HG02610 (cell line): ENCODE measurements at regions not wholly inside any gene's neighbourhood (a gene's known extent, or its start where the extent isn't known, plus 50 kb on each side); places are given as distances from the start of the nearest gene placed in this dataset.

Experiments used
- ATAC-seq: cut with Tn5 transposase; IDR thresholded peaks from one replicate; pipeline ENCODE4 v1.9.1; 2021; ENCODE audit warnings: mild to moderate bottlenecking, moderate library complexity; ENCODE audit not compliant: unreplicated experiment

- ATAC-seq = no peak
Observed at GRCh38 chr6:105628156-105628860, 225.4 kb upstream of the PREP start.

DNA sequence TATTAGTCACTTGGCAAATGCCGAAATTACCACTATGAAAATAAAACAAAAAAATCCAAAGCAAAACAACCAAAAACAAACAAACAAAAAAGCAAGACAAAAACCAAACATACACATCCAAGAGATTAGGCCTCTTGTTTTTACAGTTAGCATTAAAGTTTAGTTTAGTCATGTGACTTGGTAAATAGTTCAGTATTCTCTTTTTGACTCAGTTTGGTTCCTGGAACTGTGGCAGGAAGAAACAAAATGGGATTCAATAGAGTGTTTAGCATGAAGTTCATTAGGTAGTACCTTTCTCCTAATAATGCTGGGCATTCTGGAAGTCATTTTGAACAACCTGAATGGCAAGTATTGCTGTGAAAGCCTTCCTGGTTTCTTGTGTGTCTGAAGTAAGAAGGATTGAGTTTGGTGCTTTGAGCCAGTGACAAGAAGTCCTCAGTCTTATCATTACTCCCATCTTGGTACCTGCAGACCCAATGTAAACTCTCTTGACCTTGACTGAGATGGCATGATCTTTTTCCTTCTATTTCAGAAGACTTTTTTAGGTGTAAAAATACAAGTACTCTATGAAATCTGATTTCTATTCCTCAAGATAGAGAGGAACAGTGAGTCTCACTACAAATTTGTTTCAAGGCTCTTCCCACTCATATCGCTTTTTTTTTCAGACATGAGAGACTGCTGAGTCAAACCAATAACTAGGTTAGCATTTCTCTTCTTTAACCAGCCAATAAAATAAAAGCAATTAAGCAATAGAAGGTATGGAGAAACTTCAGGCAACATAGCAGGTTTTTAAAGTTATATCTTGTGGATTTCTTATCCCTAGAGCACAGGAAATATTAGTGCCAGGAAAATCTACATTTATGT is 223.6 kb upstream of the PREP start:
- ATAC-seq = no peak

- ATAC-seq = no peak
Observed at GRCh38 chr6:105624021-105624420, 221.1 kb upstream of the PREP start.

- no peak for ATAC-seq
Observed at GRCh38 chr6:105622226-105622625, 219.3 kb upstream of the PREP start.

DNA sequence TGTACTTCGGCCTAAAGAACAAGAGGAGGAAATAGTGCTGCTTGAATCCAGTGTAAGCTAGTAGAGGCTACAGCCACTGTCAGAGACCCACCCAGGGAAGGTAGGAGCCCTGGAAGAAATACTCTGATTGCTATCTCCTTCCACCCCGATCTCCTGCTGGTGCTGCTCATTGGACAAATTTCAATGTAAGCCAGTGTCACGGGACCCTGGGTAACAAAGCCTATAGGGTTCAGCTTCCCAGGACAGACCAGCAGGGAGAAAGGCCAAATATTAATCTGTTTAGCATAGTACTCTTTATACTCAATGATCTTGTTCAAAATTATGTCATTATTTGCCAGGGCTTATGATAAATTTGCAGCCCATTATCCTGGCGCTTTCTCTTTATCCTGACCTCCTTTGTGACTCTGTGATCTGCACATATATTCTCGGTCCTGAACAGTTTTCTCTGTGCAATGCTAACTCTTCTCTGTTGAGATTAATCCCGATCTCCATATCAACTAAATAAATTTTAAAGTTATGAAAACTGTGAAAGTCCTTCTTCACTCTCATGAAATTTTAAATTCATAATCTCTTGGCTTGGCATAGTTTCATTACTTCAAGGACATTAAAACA is 218.8 kb upstream of the PREP start:
- ATAC-seq = no peak

DNA sequence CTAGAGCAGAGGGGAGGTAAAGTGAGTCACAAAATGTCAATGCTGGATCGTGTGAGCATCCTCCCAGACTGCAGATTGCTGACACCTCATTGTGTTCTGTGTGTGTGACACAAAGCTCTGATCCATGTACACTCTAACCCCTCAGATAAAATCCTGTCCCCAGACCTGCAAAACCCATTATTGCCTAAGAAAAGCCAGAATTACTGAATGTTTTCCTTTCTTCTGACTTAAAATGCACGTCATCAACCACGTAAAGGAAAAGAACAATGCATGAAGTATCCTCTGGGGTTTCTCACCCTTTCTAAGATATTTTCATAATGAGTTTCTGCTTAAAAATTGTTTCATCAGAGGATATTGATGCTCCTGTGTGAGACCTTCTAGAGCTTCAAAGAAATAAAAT is 218.0 kb upstream of the PREP start:
- ATAC-seq = no peak

GRCh38 chr6:105619971-105620741 is 217.3 kb upstream of the PREP start:
- no peak for ATAC-seq

DNA sequence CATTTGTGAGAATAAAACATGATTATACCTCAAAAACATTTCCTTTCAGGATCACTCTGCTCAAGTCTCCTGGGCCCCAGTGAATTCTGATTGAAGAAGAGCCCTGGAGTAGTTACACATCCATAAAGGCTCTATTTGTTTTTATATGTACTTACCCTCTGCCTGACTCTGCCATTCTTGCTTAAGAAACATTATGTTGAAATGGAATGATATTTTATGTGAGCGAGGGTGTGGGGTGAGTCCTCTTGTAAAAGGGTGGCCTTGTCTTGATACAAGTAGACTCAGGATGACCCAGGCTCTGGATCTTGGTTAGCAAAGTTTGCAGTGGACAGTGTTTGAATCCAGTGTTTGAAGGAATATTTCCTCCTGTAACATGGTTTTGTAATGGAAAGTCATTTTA is 215.4 kb upstream of the PREP start:
- no peak for ATAC-seq

DNA sequence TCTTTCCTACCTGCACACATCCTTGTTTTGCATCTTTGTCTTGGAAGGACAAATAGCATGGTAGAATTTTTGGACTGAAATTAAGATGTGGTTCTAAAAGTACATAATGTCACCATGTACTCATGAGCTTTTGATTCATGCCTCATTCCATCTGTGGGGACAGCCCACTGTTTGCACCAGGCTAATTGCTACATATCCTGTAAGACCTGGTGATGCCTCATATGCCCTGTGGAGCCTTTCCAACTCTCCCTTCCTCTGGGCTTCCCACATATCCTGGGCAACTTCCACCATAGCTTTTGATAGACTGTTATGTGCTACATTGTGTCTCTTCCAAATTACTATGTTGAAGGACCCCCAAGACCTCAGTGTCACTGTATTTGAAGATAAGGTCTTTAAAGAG is 213.6 kb upstream of the PREP start:
- no peak for ATAC-seq

DNA sequence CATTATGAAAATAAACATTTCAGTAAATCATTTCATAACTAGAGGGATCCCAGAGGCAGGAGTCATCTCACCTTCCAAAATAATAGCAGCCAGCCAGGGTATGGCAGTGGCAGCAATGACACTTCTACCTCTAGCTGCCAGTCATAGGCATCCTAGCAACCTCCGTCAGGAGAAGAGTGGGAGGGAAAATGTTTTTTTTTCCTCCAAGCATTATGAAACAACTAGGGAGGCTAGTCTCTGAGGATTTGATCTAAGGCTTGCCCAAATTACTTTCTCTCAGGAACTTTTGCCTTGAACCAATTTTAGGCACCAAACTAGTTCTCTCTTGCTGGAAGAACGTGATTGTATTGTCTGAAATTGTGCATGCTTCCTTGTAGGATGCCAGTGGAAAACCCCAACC is 208.7 kb upstream of the PREP start:
- ATAC-seq = no peak

- no peak for ATAC-seq
Observed at GRCh38 chr6:105609375-105609991, 206.6 kb upstream of the PREP start.

DNA sequence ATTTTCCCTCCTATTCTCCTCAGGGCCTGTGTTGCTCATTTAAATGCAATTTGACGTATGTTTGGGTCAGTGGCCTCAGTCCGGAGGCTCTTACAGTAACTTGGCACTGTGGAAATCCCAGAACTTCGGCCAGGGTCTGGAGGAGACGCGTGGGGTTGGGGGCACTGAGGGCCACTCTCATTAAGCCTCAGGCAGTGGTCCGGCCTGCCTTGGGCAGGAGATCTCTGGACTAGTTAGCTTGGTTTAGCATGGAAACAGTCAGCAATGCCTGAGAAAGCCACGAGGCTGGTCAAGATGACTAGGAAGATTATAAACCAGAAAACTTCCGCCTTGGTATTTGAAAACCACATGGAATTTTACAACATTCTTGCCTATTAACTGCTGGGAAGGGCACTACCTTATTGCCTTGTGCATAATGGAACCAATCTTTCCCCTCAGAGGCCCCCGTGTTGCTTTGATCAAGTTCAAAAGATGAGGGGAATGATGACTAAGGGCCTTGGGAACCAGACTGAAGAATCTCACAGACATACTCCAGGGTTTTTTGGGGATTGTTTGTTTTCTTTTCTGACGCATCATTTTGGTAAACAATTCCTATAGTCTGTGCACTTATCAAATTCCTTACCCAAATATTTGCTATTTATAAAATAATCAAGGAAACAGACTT is 206.0 kb upstream of the PREP start:
- ATAC-seq = no peak

GRCh38 chr6:105607636-105608621 is 205.0 kb upstream of the PREP start:
- no peak for ATAC-seq

DNA sequence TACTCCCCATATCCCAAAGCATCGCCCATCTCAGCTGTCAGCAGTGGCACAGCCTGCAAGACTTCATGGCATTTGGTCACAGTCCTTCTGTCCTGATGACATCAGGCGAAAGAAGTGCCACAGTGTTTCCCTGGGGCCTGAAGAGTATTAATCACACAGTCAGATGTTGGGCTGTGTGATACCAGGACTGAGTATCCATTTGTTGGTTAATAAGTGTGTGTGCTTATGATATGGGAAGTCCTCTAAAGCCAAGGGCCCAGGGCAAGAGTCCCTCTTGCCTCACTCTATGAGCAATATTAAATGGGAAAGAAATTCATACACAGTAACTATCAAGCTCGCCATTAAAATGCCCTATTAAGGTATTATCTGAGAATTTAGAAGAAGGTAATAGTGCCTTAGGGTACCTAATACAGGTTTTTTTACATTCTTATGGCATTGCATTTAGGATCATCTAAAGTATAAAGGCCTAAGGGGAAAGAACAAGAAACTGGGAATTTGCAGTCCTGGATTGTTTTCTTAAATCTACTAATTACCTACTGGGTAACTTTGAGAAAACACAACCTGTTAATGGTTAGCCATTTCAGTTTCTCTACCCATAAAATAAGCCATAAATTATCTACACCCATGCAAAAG is 204.1 kb upstream of the PREP start:
- no peak for ATAC-seq

- no peak for ATAC-seq
Observed at GRCh38 chr6:105604587-105604884, 201.7 kb upstream of the PREP start.

DNA sequence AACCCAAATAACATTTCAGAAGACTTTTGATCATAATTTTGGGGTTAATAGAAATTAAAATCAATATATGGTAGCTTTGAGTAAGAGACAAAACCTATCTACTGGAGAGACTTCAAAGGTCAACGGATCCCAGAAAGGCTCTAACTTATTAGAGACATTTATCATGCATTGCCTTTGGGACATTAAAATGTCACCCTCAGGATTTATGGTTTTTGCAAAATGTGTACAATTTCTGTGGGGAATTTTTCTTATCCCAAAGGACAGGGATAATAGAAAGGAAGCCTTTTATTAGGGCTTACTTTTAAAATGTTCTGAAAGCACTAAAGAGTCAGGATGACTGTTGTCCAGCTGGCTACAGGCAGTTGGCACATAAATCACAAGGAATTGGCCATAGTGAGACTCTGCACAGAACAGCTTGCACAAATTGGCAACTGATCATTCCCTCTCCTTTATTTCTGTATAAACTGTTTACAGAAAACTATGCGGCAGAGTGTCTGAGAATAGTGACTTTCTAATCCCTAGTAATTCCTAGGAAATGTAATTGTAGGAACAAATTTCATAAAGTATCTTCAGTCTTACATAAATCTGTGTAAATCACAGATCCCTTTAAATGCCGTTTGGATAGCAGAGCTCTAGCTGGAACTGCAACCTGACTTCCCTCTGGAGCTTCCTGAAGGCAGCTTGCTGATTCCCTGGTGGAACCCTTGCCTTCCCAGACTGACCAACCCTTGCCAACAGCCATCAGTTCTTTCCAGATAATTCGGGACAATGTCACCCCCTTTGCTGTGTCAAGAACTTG is 201.1 kb upstream of the PREP start:
- no peak for ATAC-seq

DNA sequence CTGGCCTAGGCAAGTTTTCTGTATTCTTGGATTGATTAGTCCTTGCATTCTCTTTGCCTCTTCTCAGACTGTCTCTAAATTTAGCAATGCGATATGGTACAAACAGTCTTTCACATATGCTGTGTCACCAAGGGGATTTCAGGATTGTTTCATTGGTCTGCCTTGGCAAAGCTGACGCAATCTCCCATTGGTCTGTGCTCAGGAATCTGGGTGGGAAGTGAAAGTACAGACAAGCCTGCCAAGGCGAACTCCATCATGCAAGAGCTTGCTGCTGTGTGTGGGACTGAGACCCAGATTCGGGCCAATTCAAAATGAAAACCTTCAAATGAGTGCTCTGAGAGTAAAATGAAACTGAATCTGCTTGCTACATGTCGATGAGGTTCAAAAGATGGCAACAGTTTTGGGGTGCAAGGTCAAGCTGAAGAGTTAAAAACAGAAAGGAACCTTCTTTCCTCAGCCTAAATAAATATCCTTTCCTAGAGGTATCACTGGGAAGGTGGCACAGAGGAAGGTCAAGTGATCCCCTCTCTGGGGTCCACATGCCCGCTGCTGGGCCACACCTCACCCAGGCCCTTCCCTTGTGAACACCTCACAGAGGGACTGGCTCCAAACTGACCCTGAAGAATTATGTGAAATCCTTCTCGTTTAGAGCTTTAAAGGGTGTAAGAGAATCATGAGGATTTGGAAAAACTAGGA is 198.8 kb upstream of the PREP start:
- ATAC-seq = peak; percentile 93
